ENCODE measurements at regions not wholly inside any gene's neighbourhood (a gene's known extent, or its start where the extent isn't known, plus 50 kb on each side); places are given as distances from the start of the nearest gene placed in this dataset.
"Not testable (repeated sequence)": the region's sequence is repeated elsewhere in the genome, so short reads cannot be mapped to it uniquely, and the experiment has no call there.

DNA sequence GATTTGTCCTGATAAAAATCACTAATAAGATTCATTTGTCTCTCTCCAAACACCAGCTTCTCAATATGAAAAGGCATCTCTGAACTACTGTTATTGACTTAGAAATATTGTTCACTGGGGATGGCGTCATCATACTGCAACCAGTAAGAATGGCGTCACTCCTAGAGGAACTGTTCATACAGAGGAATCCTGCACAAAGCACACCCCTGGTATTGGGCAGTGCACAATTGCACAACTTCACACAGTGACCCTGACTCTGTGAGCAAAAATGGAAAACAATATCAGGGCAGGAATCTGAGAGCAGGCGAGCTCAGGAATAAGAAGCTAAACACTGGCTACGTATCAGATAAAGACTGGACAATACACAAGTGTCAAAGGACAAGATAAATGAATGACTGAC is 66.7 kb upstream of the PNPLA4 start:
- Histone ChIP-seq H3K27me3 (peaks cover 0 to 4% of the 10 kb centered on the region in 2 donors), H3K27ac (no peak overlapping the region), H3K4me3 (no peak overlapping the region), H3K4me1 (no peaks in the 10 kb centered on the region), H3K9me3 (peaks cover 3 to 10% of the 10 kb centered on the region in 2 donors), H3K36me3 (no peaks in the 10 kb centered on the region)
- intact Hi-C loops (cut with DNase I; ENCODE audit: low total_unique reads) = no loop called here
- TF ChIP-seq POLR2AphosphoS5 (IDR thresholded peaks at IDR 0.05) (no peak), POLR2A (IDR thresholded peaks at IDR 0.05) (no peak)
- TF ChIP-seq, protein P1, sequence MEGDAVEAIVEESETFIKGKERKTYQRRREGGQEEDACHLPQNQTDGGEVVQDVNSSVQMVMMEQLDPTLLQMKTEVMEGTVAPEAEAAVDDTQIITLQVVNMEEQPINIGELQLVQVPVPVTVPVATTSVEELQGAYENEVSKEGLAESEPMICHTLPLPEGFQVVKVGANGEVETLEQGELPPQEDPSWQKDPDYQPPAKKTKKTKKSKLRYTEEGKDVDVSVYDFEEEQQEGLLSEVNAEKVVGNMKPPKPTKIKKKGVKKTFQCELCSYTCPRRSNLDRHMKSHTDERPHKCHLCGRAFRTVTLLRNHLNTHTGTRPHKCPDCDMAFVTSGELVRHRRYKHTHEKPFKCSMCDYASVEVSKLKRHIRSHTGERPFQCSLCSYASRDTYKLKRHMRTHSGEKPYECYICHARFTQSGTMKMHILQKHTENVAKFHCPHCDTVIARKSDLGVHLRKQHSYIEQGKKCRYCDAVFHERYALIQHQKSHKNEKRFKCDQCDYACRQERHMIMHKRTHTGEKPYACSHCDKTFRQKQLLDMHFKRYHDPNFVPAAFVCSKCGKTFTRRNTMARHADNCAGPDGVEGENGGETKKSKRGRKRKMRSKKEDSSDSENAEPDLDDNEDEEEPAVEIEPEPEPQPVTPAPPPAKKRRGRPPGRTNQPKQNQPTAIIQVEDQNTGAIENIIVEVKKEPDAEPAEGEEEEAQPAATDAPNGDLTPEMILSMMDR (IDR thresholded peaks at IDR 0.05) = no peak
- DNase-seq (ENCODE audit: low spot score in 2 of 2) = no peak

DNA sequence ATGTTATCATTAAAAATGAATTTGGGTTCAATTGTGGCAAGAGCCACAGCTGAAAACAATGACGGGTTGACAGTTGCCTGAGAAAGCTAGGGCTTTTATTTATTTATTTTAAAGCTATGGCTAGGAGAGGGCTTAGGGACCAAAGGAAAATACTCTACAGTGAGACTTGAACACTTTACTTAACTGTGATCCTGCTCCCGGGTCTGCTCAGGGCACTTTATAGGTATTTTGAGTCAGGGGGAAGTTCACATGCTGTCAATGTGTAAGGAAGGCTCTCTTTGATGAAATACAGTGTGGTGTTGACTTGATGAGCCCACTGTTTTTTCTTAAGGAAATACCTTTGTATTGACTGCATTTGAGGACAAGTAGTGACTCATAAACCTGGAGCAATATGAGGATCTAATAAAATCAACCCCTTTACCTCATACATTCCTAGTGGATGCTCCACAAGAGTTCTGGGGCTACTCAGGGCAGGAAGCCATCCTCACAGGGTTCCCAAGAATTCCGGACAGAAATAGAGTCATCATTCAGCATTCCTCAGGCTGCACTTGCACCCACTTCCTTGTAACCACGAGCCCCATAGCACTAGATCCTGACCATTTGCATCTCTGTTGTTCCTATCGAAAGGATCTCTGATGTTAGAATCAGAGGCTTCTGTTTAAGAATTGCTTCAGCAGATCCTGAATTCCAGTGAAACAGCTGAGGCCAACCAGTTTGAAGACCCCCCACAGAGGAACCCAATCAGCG is 61.0 kb upstream of the PNPLA4 start:
- H3K27me3 ChIP-seq; H3K36me3 ChIP-seq; H3K27ac ChIP-seq; H3K4me3 ChIP-seq; H3K9me3 ChIP-seq; H3K4me1 ChIP-seq; DNase-seq (ENCODE audit: low spot score in 2 of 2); intact Hi-C loops (cut with DNase I; ENCODE audit: low total_unique reads): not testable (repeated sequence)

DNA sequence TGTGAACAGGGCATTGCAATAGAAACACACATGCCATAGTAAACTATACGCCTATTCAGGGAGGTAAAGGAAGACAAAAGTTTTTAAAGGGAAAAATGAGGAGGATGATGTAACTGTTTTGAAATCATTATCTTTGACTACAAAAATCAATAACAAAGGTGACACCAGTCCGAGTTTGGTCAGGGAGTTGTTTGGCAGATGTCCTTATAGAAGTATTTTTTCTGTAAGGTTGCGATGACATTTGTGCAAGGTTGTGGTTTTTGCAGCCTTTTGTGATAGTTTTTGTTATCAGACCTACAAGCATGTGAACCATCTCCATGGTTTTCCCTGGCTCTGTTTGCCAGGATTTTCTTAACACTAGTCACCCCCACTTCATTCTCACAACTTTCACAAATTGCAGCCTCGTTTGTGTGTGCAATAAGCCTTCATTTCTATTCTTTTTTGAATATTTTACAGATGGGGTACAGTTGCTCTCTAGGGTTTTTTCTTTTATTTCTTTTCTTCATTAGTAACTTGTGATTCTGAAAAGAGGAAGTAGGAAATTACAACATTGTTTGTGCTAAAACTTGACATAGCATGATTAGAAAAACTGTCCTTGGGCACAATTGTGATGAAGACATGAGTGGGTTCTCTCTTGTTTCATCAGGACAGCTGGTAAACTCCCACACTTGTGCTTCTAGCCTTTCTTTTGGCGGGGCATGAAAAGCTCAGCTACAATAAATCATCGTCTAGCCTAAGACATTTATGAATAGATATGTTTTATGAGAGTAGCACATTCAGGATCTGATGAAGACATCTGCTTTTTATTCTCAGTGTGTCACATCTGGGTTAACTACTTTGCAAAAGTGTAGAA is 60.2 kb upstream of the PNPLA4 start:
- Histone ChIP-seq H3K4me3 (no peak overlapping the region), H3K4me1 (no peaks in the 10 kb centered on the region), H3K27ac (no peak overlapping the region), H3K9me3 (peaks cover 0 to 5% of the 10 kb centered on the region in 2 donors), H3K27me3 (peaks cover 0 to 4% of the 10 kb centered on the region in 2 donors), H3K36me3 (no peaks in the 10 kb centered on the region)
- intact Hi-C loops (cut with DNase I; ENCODE audit: low total_unique reads) = no loop called here
- DNase-seq (ENCODE audit: low spot score in 2 of 2) = no peak
- TF ChIP-seq POLR2A (IDR thresholded peaks at IDR 0.05) (no peak), POLR2AphosphoS5 (IDR thresholded peaks at IDR 0.05) (no peak)
- TF ChIP-seq, protein P1 (IDR thresholded peaks at IDR 0.05) = no peak

DNA sequence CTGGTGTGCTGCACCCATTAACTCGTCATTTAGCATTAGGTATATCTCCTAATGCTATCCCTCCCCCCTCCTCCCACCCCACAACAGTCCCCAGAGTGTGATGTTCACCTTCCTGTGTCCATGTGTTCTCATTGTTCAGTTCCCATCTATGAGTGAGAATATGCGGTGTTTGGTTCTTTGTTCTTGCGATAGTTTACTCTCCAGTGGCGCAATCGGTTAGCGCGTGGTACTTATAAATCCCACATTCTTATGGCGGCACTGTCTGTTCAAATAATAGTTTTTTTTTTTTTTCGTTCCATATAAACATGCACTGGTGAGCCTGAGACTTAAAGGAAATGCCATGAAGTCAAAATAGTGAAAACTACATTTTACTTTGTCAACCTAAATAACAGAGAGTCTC is 59.5 kb upstream of the PNPLA4 start:
- H3K4me1 ChIP-seq; H3K9me3 ChIP-seq; H3K27me3 ChIP-seq; DNase-seq (ENCODE audit: low spot score in 2 of 2); H3K27ac ChIP-seq; H3K4me3 ChIP-seq; H3K36me3 ChIP-seq; intact Hi-C loops (cut with DNase I; ENCODE audit: low total_unique reads): not testable (repeated sequence)

DNA sequence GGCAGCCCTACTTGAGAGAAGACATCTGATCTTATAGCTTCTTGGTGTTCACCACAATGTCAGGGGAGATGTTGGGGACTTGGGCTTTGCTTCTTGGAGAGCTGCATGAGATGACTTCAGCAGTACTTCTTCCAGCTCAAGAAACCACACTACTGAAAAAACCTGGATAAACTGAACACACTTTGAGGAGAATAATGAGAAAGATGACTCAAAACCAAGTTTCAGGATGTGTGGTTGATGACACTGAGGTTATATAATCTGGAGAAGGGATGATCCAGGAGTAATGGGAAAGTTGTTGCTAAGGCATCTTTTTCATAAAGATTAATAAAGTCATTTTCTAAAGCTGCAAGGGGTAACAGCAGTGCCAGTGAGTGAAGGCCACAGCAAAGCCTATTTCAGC is 58.4 kb upstream of the PNPLA4 start:
- intact Hi-C loops (cut with DNase I; ENCODE audit: low total_unique reads) = no loop called here
- no peak for DNase-seq (ENCODE audit: low spot score in 2 of 2)
- no peak overlapping the region for H3K4me3 ChIP-seq
- no peak overlapping the region for H3K27ac ChIP-seq
- TF ChIP-seq POLR2A (IDR thresholded peaks at IDR 0.05) (no peak), POLR2AphosphoS5 (IDR thresholded peaks at IDR 0.05) (no peak)
- TF ChIP-seq, protein P1 (IDR thresholded peaks at IDR 0.05) = no peak
- no peaks in the 10 kb centered on the region for H3K36me3 ChIP-seq
- H3K27me3 ChIP-seq = peaks cover 0 to 4% of the 10 kb centered on the region in 2 donors
- no peaks in the 10 kb centered on the region for H3K4me1 ChIP-seq
- H3K9me3 ChIP-seq = peaks cover 0 to 5% of the 10 kb centered on the region in 2 donors

DNA sequence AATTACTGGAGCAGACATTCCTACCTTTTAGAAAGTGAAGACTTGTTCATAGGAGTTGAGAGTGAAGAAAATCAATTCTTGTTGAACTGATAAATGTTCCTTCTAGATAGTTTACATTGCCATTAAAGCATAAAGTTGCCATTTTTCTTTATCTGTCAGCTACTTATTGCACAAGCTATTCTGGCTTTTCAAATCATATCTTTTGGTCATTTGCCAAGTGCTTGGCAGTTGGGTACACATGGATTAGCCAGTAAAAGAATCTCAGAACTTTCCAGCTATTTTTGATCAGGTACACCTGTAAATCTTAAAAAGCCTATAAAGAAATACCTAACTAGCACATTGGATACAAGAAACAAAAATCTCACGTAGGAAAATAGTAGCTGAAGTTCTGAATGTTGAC is 56.4 kb upstream of the PNPLA4 start:
- H3K27ac ChIP-seq = no peak overlapping the region
- intact Hi-C loops (cut with DNase I; ENCODE audit: low total_unique reads) = no loop called here
- H3K4me3 ChIP-seq = no peak overlapping the region
- H3K4me1 ChIP-seq = no peaks in the 10 kb centered on the region
- no peak for DNase-seq (ENCODE audit: low spot score in 2 of 2)
- no peaks in the 10 kb centered on the region for H3K9me3 ChIP-seq
- H3K36me3 ChIP-seq = no peaks in the 10 kb centered on the region
- no peak for TF ChIP-seq POLR2A (IDR thresholded peaks at IDR 0.05)
- no peak for TF ChIP-seq POLR2AphosphoS5 (IDR thresholded peaks at IDR 0.05)
- TF ChIP-seq, protein P1 (IDR thresholded peaks at IDR 0.05) = no peak
- H3K27me3 ChIP-seq = no peaks in the 10 kb centered on the region

All from breast epithelium (tissue), 4 donors.